H1 (cell line): ENCODE measurements at regions not wholly inside any gene's neighbourhood (a gene's known extent, or its start where the extent isn't known, plus 50 kb on each side); places are given as distances from the start of the nearest gene placed in this dataset.

Experiments used
- CTCF ChIA-PET: fragments of 300-600 bp; sonication (Branson Sonifier 250); formaldehyde crosslinking; loops from one replicate; lab custom pipeline; 2021; ENCODE audit not compliant: partially characterized antibody; lab: Charles Lee
- POLR2A ChIA-PET: fragments of 300-600 bp; sonication (Branson Sonifier 250); formaldehyde crosslinking; loops from one replicate; lab custom pipeline; 2021; ENCODE audit warnings: inconsistent platforms; ENCODE audit not compliant: partially characterized antibody; lab: Charles Lee
- DNase-seq, 2 experiments: peaks; one replicate each; pipeline versions ENCODE4 v3.0.0 to v3.0.0-alpha.2; 2010 to 2022; ENCODE audit warnings: low spot score in 2 of 2, low read depth in 1 of 2, mixed read lengths in 1 of 2
- FAIRE-seq: peaks from 2 replicates; lab custom pipeline; 2011; peaks lifted over from hg19 to GRCh38; lab: Jason Lieb, UNC
- H2AFZ ChIP-seq: 2 replicates; pipeline ENCODE4 v1.8.1; 2012; ENCODE audit warnings: low read length, inconsistent platforms
- H2AK5ac ChIP-seq: 2 replicates; pipeline ENCODE4 v1.6.1; 2013; ENCODE audit warnings: low read depth, low read length
- H2BK120ac ChIP-seq: replicated peaks from 2 replicates; pipeline ENCODE3; 2013; ENCODE audit warnings: low read depth, low read length, inconsistent platforms
- H2BK12ac ChIP-seq: 2 replicates; pipeline ENCODE4 v1.6.1; 2013; ENCODE audit warnings: low read depth, low read length
- H2BK15ac ChIP-seq: 2 replicates; pipeline ENCODE4 v1.6.1; 2013; ENCODE audit warnings: low read length
- H2BK20ac ChIP-seq: 2 replicates; pipeline ENCODE4 v1.6.1; 2013; ENCODE audit warnings: low read length
- H2BK5ac ChIP-seq: 2 replicates; pipeline ENCODE4 v1.6.1; 2013; ENCODE audit warnings: low read depth, low read length
- H3K14ac ChIP-seq: 2 replicates; pipeline ENCODE4 v1.6.1; 2013; ENCODE audit warnings: inconsistent platforms; ENCODE audit not compliant: insufficient read length
- H3K18ac ChIP-seq: 2 replicates; pipeline ENCODE4 v1.6.1; 2013; ENCODE audit warnings: low read length; ENCODE audit errors: extremely low read depth
- H3K23ac ChIP-seq: 2 replicates; pipeline ENCODE4 v1.6.1; 2013; ENCODE audit warnings: inconsistent platforms; ENCODE audit not compliant: insufficient read length
- H3K23me2 ChIP-seq: 2 replicates; pipeline ENCODE4 v1.6.1; 2013; ENCODE audit warnings: low read depth, low read length
- H3K27ac ChIP-seq: 2 replicates; pipeline ENCODE4 v1.6.1; 2011; ENCODE audit warnings: low read depth, low read length, inconsistent platforms
- H3K27me3 ChIP-seq, 4 experiments: replicated peaks in 1 of 4; 1 replicate in 1 of 4; 2 replicates in 3 of 4; pipeline versions ENCODE4 v1.6.1 to v1.8.1; 2011 to 2013; ENCODE audit warnings: low read length in 3 of 4, mild to moderate bottlenecking in 3 of 4, inconsistent platforms in 2 of 4, mixed read lengths in 2 of 4, moderate library complexity in 1 of 4; ENCODE audit not compliant: control insufficient read depth in 3 of 4, insufficient read depth in 3 of 4; ENCODE audit errors: extremely low read depth in 1 of 4
- H3K36me3 ChIP-seq, 4 experiments: 2 replicates each; pipeline versions ENCODE4 v1.6.1 to v1.8.1; 2011 to 2013; ENCODE audit warnings: mild to moderate bottlenecking in 4 of 4, low read length in 3 of 4, moderate library complexity in 2 of 4, control low read depth in 1 of 4, inconsistent platforms in 1 of 4; ENCODE audit not compliant: insufficient read depth in 4 of 4, control insufficient read depth in 2 of 4
- H3K4ac ChIP-seq: replicated peaks from 2 replicates; pipeline ENCODE3; 2013; ENCODE audit warnings: low read length, low read depth, mixed read lengths, inconsistent platforms; ENCODE audit not compliant: insufficient read length
- H3K4me1 ChIP-seq, 4 experiments: replicated peaks in 1 of 4; 1 replicate in 1 of 4; 2 replicates in 3 of 4; pipeline versions ENCODE4 v1.6.1 to v1.8.1; 2011 to 2013; ENCODE audit warnings: low read length in 3 of 4, inconsistent platforms in 2 of 4, mixed read lengths in 1 of 4; ENCODE audit not compliant: insufficient read depth in 4 of 4, control insufficient read depth in 3 of 4
- H3K4me2 ChIP-seq, 2 experiments: 2 replicates each; pipeline versions ENCODE4 v1.6.1 to v1.8.1; 2011 to 2013; ENCODE audit warnings: low read depth in 2 of 2, low read length in 2 of 2, control low read depth in 1 of 2, inconsistent platforms in 1 of 2, mild to moderate bottlenecking in 1 of 2; ENCODE audit not compliant: insufficient read depth in 1 of 2
- H3K4me3 ChIP-seq, 4 experiments: fragments of 200-600, 300-600 bp in 1 of 4; sonication (generic), shearing (Covaris generic), sonication (Bioruptor Twin) in 1 of 4; 2 replicates each; pipeline versions ENCODE4 v1.5.1 to v1.8.1; 2011 to 2016; ENCODE audit warnings: low read length in 4 of 4, low read depth in 3 of 4, control low read depth in 2 of 4, inconsistent platforms in 2 of 4, mild to moderate bottlenecking in 2 of 4, mixed read lengths in 1 of 4, moderate library complexity in 1 of 4; ENCODE audit not compliant: insufficient read depth in 2 of 4; ENCODE audit errors: extremely low read depth in 1 of 4
- H3K56ac ChIP-seq: replicated peaks from 2 replicates; pipeline ENCODE3; 2013; ENCODE audit warnings: low read depth, mild to moderate bottlenecking, mixed read lengths, low read length, inconsistent platforms; ENCODE audit not compliant: insufficient read length
- H3K79me1 ChIP-seq: 2 replicates; pipeline ENCODE4 v1.6.1; 2013; ENCODE audit warnings: low read depth, low read length, control low read depth
- H3K79me2 ChIP-seq, 2 experiments: 2 replicates each; pipeline versions ENCODE4 v1.6.1 to v1.8.1; 2012 to 2013; ENCODE audit warnings: low read length in 2 of 2, mild to moderate bottlenecking in 2 of 2, inconsistent platforms in 1 of 2; ENCODE audit not compliant: insufficient read depth in 2 of 2, control insufficient read depth in 1 of 2
- H3K9ac ChIP-seq, 4 experiments: replicated peaks in 1 of 4; 1 replicate in 1 of 4; 2 replicates in 3 of 4; pipeline versions ENCODE4 v1.6.1 to v1.8.1; 2011 to 2013; ENCODE audit warnings: low read depth in 3 of 4, low read length in 3 of 4, control low read depth in 2 of 4, mild to moderate bottlenecking in 2 of 4, moderate library complexity in 2 of 4, inconsistent platforms in 1 of 4; ENCODE audit errors: extremely low read depth in 1 of 4
- H3K9me3 ChIP-seq, 2 experiments: 2 replicates each; pipeline versions ENCODE4 v1.6.1 to v1.8.1; 2012 to 2013; ENCODE audit warnings: mild to moderate bottlenecking in 2 of 2, moderate library complexity in 2 of 2, control low read depth in 1 of 2, inconsistent platforms in 1 of 2, low read depth in 1 of 2, low read length in 1 of 2, mixed read lengths in 1 of 2; ENCODE audit not compliant: insufficient read depth in 2 of 2
- H4K20me1 ChIP-seq, 2 experiments: replicated peaks in 1 of 2; 2 replicates each; pipeline versions ENCODE3 to v1.8.1; 2011 to 2013; ENCODE audit warnings: inconsistent platforms in 2 of 2, low read length in 2 of 2, mild to moderate bottlenecking in 1 of 2; ENCODE audit not compliant: insufficient read depth in 2 of 2, control insufficient read depth in 1 of 2
- H4K5ac ChIP-seq: 2 replicates; pipeline ENCODE4 v1.6.1; 2013; ENCODE audit warnings: low read length, low read depth, mixed read lengths, inconsistent platforms; ENCODE audit not compliant: insufficient read length
- H4K8ac ChIP-seq: 2 replicates; pipeline ENCODE4 v1.8.0; 2013; ENCODE audit warnings: mild to moderate bottlenecking, moderate library complexity, low read length, inconsistent platforms; ENCODE audit not compliant: insufficient read depth; ENCODE audit errors: extremely low read depth
- H4K91ac ChIP-seq: replicated peaks from 2 replicates; pipeline ENCODE3; 2013; ENCODE audit warnings: low read length, mixed read lengths, inconsistent platforms; ENCODE audit not compliant: insufficient read length
- HDAC2 ChIP-seq, 2 experiments: fragments of 300-600 bp in 1 of 2; sonication (generic) in 1 of 2; IDR thresholded peaks; 2 replicates each; pipeline ENCODE4 v1.6.1; 2011 to 2012; ENCODE audit warnings: low read depth in 2 of 2, low read length in 2 of 2, mild to moderate bottlenecking in 2 of 2, moderate library complexity in 2 of 2, borderline replicate concordance in 1 of 2, inconsistent platforms in 1 of 2
- KDM1A ChIP-seq: fragments of 200-600, 300-600 bp; sonication (generic); IDR thresholded peaks from 2 replicates; pipeline ENCODE4 v1.7.1; 2016; ENCODE audit warnings: mild to moderate bottlenecking, low read length, borderline replicate concordance
- POU5F1 ChIP-seq: IDR thresholded peaks from 2 replicates; pipeline ENCODE4 v1.6.1; 2011; ENCODE audit warnings: low read depth, mild to moderate bottlenecking, low read length, moderate library complexity
- SAP30 ChIP-seq: fragments of 300-600 bp; sonication (generic); IDR thresholded peaks from 2 replicates; pipeline ENCODE4 v1.7.1; 2012; ENCODE audit warnings: low read length, moderate library complexity, mild to moderate bottlenecking, inconsistent platforms; ENCODE audit not compliant: insufficient read depth, insufficient replicate concordance
- SP1 ChIP-seq: IDR thresholded peaks from 2 replicates; pipeline ENCODE4 v1.6.1; 2011; ENCODE audit warnings: low read depth, low read length
- TEAD4 ChIP-seq: IDR thresholded peaks from 2 replicates; pipeline ENCODE4 v1.6.1; 2012; ENCODE audit warnings: low read depth, low read length, inconsistent platforms, mixed read lengths
- YY1 ChIP-seq: IDR thresholded peaks from 2 replicates; pipeline ENCODE4 v1.6.1; 2011; ENCODE audit warnings: low read depth, mild to moderate bottlenecking, low read length
- WGBS, 2 experiments: shearing (Covaris generic) in 1 of 2; methylation state at CpG; one replicate each; pipeline versions ENCODE4 v1.1.6 to v1.1.7; 2013 to 2015; ENCODE audit warnings: low lambda C conversion rate in 2 of 2, mixed read lengths in 2 of 2, inconsistent platforms in 1 of 2, low coverage in 1 of 2, missing lambda C conversion rate in 1 of 2; ENCODE audit not compliant: insufficient replicate concordance in 2 of 2, insufficient coverage in 1 of 2, insufficient read length in 1 of 2; ENCODE audit errors: extremely low coverage in 1 of 2, missing lambda C conversion rate in 1 of 2; 5-methylcytosine and 5-hydroxymethylcytosine counted together

- Histone ChIP-seq H2BK120ac (no peak overlapping the region), H3K36me3 (no peaks in the 10 kb centered on the region; a peak in 1 of 8 replicates), H3K9me3 (peaks cover 20 to 80% of the 10 kb centered on the region in 2 experiments), H2BK20ac (no peak overlapping the region), H2BK5ac (no peak overlapping the region), H2AFZ (no peak overlapping the region), H4K20me1 (peaks cover 0 to 2% of the 10 kb centered on the region in 2 experiments), H4K91ac (no peak overlapping the region), H2BK15ac (no peak overlapping the region), H3K4me1 (no peaks in the 10 kb centered on the region), H4K8ac (no peak overlapping the region), H3K79me1 (no peaks in the 10 kb centered on the region), H3K79me2 (no peaks in the 10 kb centered on the region), H3K27me3 (no peaks in the 10 kb centered on the region), H2AK5ac (no peak overlapping the region), H3K27ac (no peak overlapping the region), H3K18ac (no peak overlapping the region), H3K56ac (no peak overlapping the region), H3K23me2 (peaks cover 3% of the 10 kb centered on the region; the same call in 1 of the 2 replicates), H3K23ac (no peak overlapping the region), H3K4me3 (no peak overlapping the region), H3K14ac (no peak overlapping the region), H2BK12ac (no peak overlapping the region), H4K5ac (no peak overlapping the region), H3K4me2 (no peak overlapping the region), H3K4ac (no peak overlapping the region), H3K9ac (no peak overlapping the region)
- CTCF ChIA-PET = no interaction called here
- POLR2A ChIA-PET = no interaction called here
- DNase-seq (no peak), FAIRE-seq (no peak)
- WGBS, 2 experiments = 88% methylated on average over 3 of the region's 6 CpGs; no CpG with 5 or more reads in 1 of the 2 experiments
- TF ChIP-seq TEAD4 (no peak), SAP30 (no peak), POU5F1 (no peak), YY1 (no peak), SP1 (no peak), HDAC2 (IDR thresholded peaks at IDR 0.05; ENCODE audit: borderline replicate concordance in 1 of 2, low read depth in 2 of 2, low read length in 2 of 2) (no peak), KDM1A (no peak)
Measured at GRCh38 chr9:65432722-65433323, 147.8 kb upstream of the FOXD4L5 start.
